Peyer's patch (tissue), 4 donors: ENCODE measurements at regions not wholly inside any gene's neighbourhood (a gene's known extent, or its start where the extent isn't known, plus 50 kb on each side); places are given as distances from the start of the nearest gene placed in this dataset.

ENCODE experiments used
- DNase-seq, 3 donors: peaks; one replicate each; pipeline ENCODE4 v3.0.0-alpha.2; 2017 to 2019
- H3K27ac ChIP-seq, 4 donors: fragments of 200-600 bp; sonication (generic); one replicate each; pipeline ENCODE4 v1.5.1; 2016 to 2019
- H3K27me3 ChIP-seq, 2 donors: fragments of 200-600 bp; sonication (generic); one replicate each; pipeline ENCODE4 v1.5.1; 2019
- H3K36me3 ChIP-seq, 3 donors: fragments of 200-600 bp; sonication (generic); one replicate each; pipeline ENCODE4 v1.5.1; 2016 to 2019
- H3K4me1 ChIP-seq, 4 donors: fragments of 200-600 bp; sonication (generic); one replicate each; pipeline ENCODE4 v1.5.1; 2016 to 2019
- H3K4me3 ChIP-seq, 4 donors: fragments of 200-600 bp; sonication (generic); 1 replicate in 3 of 4; 2 replicates in 1 of 4; pipeline ENCODE4 v1.5.1; 2016 to 2019; ENCODE audit warnings: mild to moderate bottlenecking in 1 of 4
- H3K9me3 ChIP-seq, 4 donors: fragments of 200-600 bp; sonication (generic); one replicate each; pipeline ENCODE4 v1.5.1; 2016 to 2019; ENCODE audit warnings: mild to moderate bottlenecking in 1 of 4
- POLR2A ChIP-seq, 2 donors: fragments of 450-650 bp; IDR thresholded peaks; one replicate each; pipeline ENCODE4 v1.5.1; 2017; ENCODE audit warnings: antibody characterized with exemption in 2 of 2, mild to moderate bottlenecking in 2 of 2, moderate library complexity in 2 of 2
- TF ChIP-seq, protein P1 (sequence below), 6 experiments: fragments of 450-650 bp in 4 of 6; fragments of 200-600 bp in 2 of 6; sonication (generic) in 1 of 6; IDR thresholded peaks; one replicate each; pipeline ENCODE4 v1.5.1; 2017 to 2019; ENCODE audit warnings: antibody characterized with exemption in 6 of 6, mild to moderate bottlenecking in 3 of 6, moderate library complexity in 1 of 6

DNA sequence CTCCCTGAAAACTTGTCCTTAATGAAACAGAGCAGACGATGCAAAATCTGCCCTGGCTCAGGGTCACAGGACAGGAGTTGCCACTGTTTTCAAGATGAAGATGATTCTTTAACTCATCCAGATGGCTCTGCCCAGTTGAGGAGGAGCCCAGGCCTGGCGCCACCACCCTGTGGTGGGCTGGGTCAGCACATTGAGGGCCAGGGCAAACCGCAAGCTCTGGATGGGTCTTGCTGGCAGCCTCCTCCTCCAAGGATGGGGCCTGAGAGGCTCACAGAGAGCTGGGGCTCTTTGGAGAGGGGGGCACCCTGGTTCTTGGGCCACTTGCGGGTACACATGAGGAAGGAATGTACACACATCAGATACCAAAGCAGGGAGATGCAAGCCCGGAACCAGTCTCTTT, 158.2 kb downstream of the NUAK1 start:
- H3K27me3 ChIP-seq: no peaks in the 10 kb centered on the region
- no peak for DNase-seq
- no peaks in the 10 kb centered on the region for H3K36me3 ChIP-seq
- no peak overlapping the region for H3K27ac ChIP-seq
- H3K4me1 ChIP-seq: no peaks in the 10 kb centered on the region
- no peak overlapping the region for H3K4me3 ChIP-seq
- H3K9me3 ChIP-seq: no peaks in the 10 kb centered on the region
- TF ChIP-seq, protein P1, sequence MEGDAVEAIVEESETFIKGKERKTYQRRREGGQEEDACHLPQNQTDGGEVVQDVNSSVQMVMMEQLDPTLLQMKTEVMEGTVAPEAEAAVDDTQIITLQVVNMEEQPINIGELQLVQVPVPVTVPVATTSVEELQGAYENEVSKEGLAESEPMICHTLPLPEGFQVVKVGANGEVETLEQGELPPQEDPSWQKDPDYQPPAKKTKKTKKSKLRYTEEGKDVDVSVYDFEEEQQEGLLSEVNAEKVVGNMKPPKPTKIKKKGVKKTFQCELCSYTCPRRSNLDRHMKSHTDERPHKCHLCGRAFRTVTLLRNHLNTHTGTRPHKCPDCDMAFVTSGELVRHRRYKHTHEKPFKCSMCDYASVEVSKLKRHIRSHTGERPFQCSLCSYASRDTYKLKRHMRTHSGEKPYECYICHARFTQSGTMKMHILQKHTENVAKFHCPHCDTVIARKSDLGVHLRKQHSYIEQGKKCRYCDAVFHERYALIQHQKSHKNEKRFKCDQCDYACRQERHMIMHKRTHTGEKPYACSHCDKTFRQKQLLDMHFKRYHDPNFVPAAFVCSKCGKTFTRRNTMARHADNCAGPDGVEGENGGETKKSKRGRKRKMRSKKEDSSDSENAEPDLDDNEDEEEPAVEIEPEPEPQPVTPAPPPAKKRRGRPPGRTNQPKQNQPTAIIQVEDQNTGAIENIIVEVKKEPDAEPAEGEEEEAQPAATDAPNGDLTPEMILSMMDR (IDR thresholded peaks at IDR 0.05): no peak
- TF ChIP-seq POLR2A (IDR thresholded peaks at IDR 0.05): no peak

DNA sequence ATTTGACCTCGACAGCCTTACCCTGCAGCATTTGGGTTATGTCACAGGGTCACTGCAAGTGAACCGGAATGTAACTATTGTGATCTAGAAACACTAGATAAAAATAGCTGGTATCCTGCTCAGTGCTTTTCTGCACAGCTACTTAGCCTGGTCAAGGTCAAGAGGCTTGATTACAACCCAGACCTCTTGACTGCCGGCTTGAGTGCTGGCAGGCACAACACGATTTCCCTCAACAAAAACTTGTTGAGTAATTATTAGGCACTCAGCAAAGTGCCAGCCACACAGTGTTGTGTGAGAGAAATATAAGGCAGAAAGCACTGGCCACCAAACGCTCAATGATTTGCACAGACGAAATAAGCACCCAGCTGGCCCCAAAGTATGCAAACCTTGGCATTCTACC, 156.7 kb downstream of the NUAK1 start:
- no peaks in the 10 kb centered on the region for H3K27me3 ChIP-seq
- H3K4me1 ChIP-seq: no peaks in the 10 kb centered on the region
- TF ChIP-seq, protein P1 (IDR thresholded peaks at IDR 0.05): no peak
- TF ChIP-seq POLR2A (IDR thresholded peaks at IDR 0.05): no peak
- H3K27ac ChIP-seq: no peak overlapping the region
- no peak overlapping the region for H3K4me3 ChIP-seq
- no peak for DNase-seq
- no peaks in the 10 kb centered on the region for H3K9me3 ChIP-seq
- H3K36me3 ChIP-seq: no peaks in the 10 kb centered on the region

DNA sequence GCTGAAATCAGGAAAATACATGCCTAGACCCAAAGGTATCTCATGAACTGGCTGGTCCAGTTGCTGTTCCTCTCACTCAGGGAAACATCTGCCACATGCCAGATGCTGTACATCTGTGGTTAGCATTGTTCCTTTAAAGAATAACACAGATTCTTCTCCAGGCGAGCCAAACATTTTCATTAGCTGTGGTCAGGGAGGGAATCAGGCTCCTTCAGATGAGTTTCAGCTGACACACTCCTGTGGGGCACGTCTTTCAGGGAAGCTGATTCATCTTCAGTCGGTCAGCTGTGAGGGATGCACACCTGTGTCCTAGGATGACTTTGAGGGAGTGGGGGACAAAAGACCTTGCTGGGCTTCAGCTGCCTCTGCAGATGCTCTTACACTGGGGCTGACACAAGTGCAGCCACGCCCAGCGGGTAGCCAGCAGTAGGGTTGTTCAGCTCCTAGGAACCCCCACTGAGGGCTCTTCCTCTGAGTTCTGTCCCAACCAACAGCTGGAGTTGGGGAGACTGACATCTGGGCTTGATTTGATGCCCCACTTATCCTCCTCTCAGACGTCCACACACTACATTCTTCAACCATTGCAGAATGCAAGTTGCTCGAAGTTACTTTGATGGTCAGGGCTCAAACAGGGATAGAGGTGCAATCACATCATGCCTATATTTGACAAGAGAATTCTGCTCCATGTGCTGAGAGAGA, 155.0 kb downstream of the NUAK1 start:
- no peaks in the 10 kb centered on the region for H3K4me1 ChIP-seq
- TF ChIP-seq POLR2A (IDR thresholded peaks at IDR 0.05): no peak
- TF ChIP-seq, protein P1 (IDR thresholded peaks at IDR 0.05): no peak
- no peak overlapping the region for H3K4me3 ChIP-seq
- H3K27ac ChIP-seq: no peak overlapping the region
- H3K27me3 ChIP-seq: no peaks in the 10 kb centered on the region
- no peaks in the 10 kb centered on the region for H3K36me3 ChIP-seq
- DNase-seq: no peak
- no peaks in the 10 kb centered on the region for H3K9me3 ChIP-seq

DNA sequence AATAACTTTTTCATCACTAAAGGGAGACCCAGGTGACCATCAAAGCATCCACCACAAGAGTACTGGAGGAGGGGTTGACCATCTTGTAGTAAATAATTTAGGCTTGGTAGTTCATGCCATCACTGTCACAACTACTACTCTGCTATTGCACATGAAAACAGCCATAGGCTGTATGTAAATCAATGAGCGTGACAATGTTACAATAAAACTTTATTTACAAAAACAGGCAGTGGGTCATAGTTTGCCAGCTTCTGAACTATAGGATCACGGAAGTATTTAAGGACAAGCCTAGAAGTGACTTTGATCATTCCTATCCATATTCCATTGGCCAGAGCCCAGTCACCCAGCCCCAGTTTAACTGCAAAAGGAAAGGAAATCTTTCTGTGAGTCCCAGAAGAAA, 153.4 kb downstream of the NUAK1 start:
- Histone ChIP-seq H3K27ac (no peak overlapping the region), H3K4me1 (no peaks in the 10 kb centered on the region), H3K36me3 (no peaks in the 10 kb centered on the region), H3K9me3 (no peaks in the 10 kb centered on the region), H3K27me3 (no peaks in the 10 kb centered on the region), H3K4me3 (no peak overlapping the region)
- TF ChIP-seq, protein P1 (IDR thresholded peaks at IDR 0.05): no peak
- no peak for TF ChIP-seq POLR2A (IDR thresholded peaks at IDR 0.05)
- DNase-seq: no peak

DNA sequence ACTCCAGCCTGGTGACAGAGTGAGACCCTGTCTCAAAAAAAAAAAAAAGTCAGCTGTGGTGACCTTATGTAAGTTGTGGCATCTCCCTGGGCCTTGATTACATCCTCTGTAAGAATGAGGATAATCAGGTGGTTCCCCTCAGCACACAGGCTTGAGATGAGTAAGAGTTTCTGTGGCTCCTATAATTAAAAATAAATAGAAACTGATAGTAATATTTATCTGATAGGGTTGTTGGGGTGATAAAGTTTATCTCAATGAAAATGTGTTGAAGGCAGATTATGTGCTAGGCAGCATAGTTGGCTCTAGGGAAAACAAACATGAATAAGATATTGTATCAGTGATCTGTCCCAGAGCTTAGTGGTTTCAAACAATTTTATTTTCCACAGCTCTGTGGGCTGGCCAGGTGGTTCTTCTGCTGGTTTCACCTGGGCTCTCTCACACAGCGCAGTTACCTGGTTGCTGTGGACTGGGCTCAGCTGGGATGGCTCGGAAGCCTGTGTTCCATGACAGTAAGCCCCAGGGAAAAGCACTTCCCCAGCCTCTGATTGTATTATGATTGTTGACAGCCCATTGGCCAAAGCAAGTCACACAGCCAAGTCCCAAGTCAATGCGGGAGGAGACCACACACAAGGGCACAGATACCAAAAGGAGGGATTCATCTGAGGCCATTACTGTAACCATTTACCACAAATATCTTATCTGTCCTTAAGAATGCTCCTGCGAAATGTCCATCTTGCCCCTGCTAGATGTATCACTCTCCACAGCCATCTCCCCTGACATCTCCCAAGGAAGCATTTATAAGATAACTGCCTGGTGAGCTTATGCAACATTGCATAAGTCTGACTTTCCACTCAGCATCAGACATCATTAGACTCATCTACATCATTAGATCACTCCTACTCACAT, 151.7 kb downstream of the NUAK1 start:
- H3K27me3 ChIP-seq: no peaks in the 10 kb centered on the region
- H3K27ac ChIP-seq: no peak overlapping the region
- no peak for DNase-seq
- H3K9me3 ChIP-seq: no peaks in the 10 kb centered on the region
- no peaks in the 10 kb centered on the region for H3K4me1 ChIP-seq
- TF ChIP-seq POLR2A (IDR thresholded peaks at IDR 0.05): no peak
- no peak overlapping the region for H3K4me3 ChIP-seq
- no peaks in the 10 kb centered on the region for H3K36me3 ChIP-seq

DNA sequence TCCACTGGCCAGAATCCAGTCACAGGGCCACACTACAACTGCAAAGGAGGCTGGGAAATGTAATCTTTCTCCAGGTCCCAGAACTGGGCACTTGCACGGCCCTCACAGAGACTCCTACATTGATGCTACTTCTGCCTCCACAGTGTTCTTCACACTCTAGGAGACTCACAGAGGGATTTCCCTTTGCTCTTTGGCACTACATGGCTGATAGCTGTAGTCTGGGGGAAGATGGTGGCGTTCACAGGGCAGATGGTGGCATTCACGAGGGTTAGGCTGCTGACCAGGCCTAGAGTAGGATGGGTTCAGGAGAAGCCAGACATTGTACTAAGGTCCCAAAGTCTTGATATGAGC, 151.1 kb downstream of the NUAK1 start:
- H3K9me3 ChIP-seq: no peaks in the 10 kb centered on the region
- H3K36me3 ChIP-seq: no peaks in the 10 kb centered on the region
- H3K4me3 ChIP-seq: no peak overlapping the region
- H3K27me3 ChIP-seq: no peaks in the 10 kb centered on the region
- no peaks in the 10 kb centered on the region for H3K4me1 ChIP-seq
- DNase-seq: no peak
- no peak overlapping the region for H3K27ac ChIP-seq
- TF ChIP-seq, protein P1 (IDR thresholded peaks at IDR 0.05): no peak
